Tibial artery (tissue), 4 donors: ENCODE measurements at regions not wholly inside any gene's neighbourhood (a gene's known extent, or its start where the extent isn't known, plus 50 kb on each side); places are given as distances from the start of the nearest gene placed in this dataset.
"Not testable (repeated sequence)": the region's sequence is repeated elsewhere in the genome, so short reads cannot be mapped to it uniquely, and the experiment has no call there.

Experiments
- DNase-seq, 2 donors: peaks; one replicate each; pipeline ENCODE4 v3.0.0-alpha.2; 2019
- H3K27ac ChIP-seq, 2 donors: fragments of 200-600 bp; sonication (generic) in 1 of 2; 1 replicate in 1 of 2; 2 replicates in 1 of 2; pipeline ENCODE4 v1.5.1; 2018 to 2019; ENCODE audit warnings: mild to moderate bottlenecking in 1 of 2
- H3K27me3 ChIP-seq, 2 donors: fragments of 200-600 bp; sonication (generic) in 1 of 2; one replicate each; pipeline versions ENCODE4 v1.5.1 to v1.6.0; 2016 to 2019
- H3K36me3 ChIP-seq, 3 donors: fragments of 200-600 bp; sonication (generic) in 2 of 3; one replicate each; pipeline ENCODE4 v1.5.1; 2016 to 2019; ENCODE audit warnings: mild to moderate bottlenecking in 2 of 3
- H3K4me1 ChIP-seq, 4 donors: fragments of 200-600 bp; sonication (generic) in 2 of 4; 1 replicate in 3 of 4; 2 replicates in 1 of 4; pipeline ENCODE4 v1.5.1; 2016 to 2019
- H3K4me3 ChIP-seq, 2 donors: fragments of 200-600 bp; sonication (generic) in 1 of 2; 1 replicate in 1 of 2; 2 replicates in 1 of 2; pipeline ENCODE4 v1.5.1; 2018 to 2019; ENCODE audit warnings: mild to moderate bottlenecking in 2 of 2
- H3K9me3 ChIP-seq, 3 donors: fragments of 200-600 bp; sonication (generic) in 1 of 3; one replicate each; pipeline ENCODE4 v1.5.1; 2016 to 2019
- CTCF ChIP-seq, 2 experiments: fragments of 200-600 bp in 1 of 2; fragments of 450-650 bp in 1 of 2; IDR thresholded peaks; one replicate each; pipeline ENCODE4 v1.5.1; 2017 to 2019; ENCODE audit warnings: antibody characterized with exemption in 2 of 2, mild to moderate bottlenecking in 1 of 2, moderate library complexity in 1 of 2
- intact Hi-C: fragments of 100-400 bp; cut with DNase I; formaldehyde crosslinking; loops from one replicate; pipeline ENCODE4 v1.15.0; 2023; ENCODE audit warnings: low total_unique reads

GRCh38 chr10:21379143-21379542, 146.3 kb downstream of the SKIDA1 start:
- H3K4me1 ChIP-seq, result no peaks in the 10 kb centered on the region
- no peaks in the 10 kb centered on the region for H3K9me3 ChIP-seq
- no peaks in the 10 kb centered on the region for H3K36me3 ChIP-seq
- intact Hi-C loops, result no loop called here
- no peaks in the 10 kb centered on the region for H3K27me3 ChIP-seq
- no peak for DNase-seq
- H3K4me3 ChIP-seq, result no peak overlapping the region
- H3K27ac ChIP-seq, result no peak overlapping the region
- TF ChIP-seq CTCF (IDR thresholded peaks at IDR 0.05), result no peak

GRCh38 chr10:21375274-21375673, 150.2 kb downstream of the SKIDA1 start:
- H3K27me3 ChIP-seq, H3K4me1 ChIP-seq, DNase-seq, H3K36me3 ChIP-seq, H3K9me3 ChIP-seq, intact Hi-C loops, H3K4me3 ChIP-seq, H3K27ac ChIP-seq: not testable (repeated sequence)

GRCh38 chr10:21373881-21374280, 151.6 kb downstream of the SKIDA1 start:
- H3K36me3 ChIP-seq, H3K4me3 ChIP-seq, H3K27ac ChIP-seq, H3K27me3 ChIP-seq, intact Hi-C loops, DNase-seq, H3K4me1 ChIP-seq, H3K9me3 ChIP-seq: not testable (repeated sequence)

GRCh38 chr10:21372651-21373410, 152.7 kb downstream of the SKIDA1 start:
- no peak overlapping the region for H3K4me3 ChIP-seq
- TF ChIP-seq CTCF (IDR thresholded peaks at IDR 0.05), result no peak

GRCh38 chr10:21369697-21370096, 155.8 kb downstream of the SKIDA1 start:
- intact Hi-C loops, result no loop called here
- Histone ChIP-seq H3K4me1 (peaks cover 0 to 8% (median 3%) of the 10 kb centered on the region in 4 donors), H3K36me3 (no peaks in the 10 kb centered on the region), H3K27me3 (no peaks in the 10 kb centered on the region), H3K27ac (no peak overlapping the region), H3K9me3 (no peaks in the 10 kb centered on the region), H3K4me3 (no peak overlapping the region)
- no peak for TF ChIP-seq CTCF (IDR thresholded peaks at IDR 0.05)
- DNase-seq, result no peak

More at GRCh38 chr10:21372651-21373410, 152.7 kb downstream of the SKIDA1 start:
- H3K36me3 ChIP-seq, result no peaks in the 10 kb centered on the region
- peaks cover 0 to 8% (median 3%) of the 10 kb centered on the region in 4 donors for H3K4me1 ChIP-seq
- DNase-seq, result peak; percentile 60 to 68
- intact Hi-C loops, result no loop called here
- H3K27me3 ChIP-seq, result no peaks in the 10 kb centered on the region
- H3K9me3 ChIP-seq, result no peaks in the 10 kb centered on the region
- peak overlapping the region in 1 of 2 donors; percentile 6 for H3K27ac ChIP-seq

GRCh38 chr10:21368728-21369425, 156.6 kb downstream of the SKIDA1 start:
- Histone ChIP-seq H3K27ac (no peak overlapping the region), H3K4me1 (peaks cover 0 to 8% (median 5%) of the 10 kb centered on the region in 4 donors), H3K9me3 (no peaks in the 10 kb centered on the region), H3K4me3 (no peak overlapping the region), H3K36me3 (no peaks in the 10 kb centered on the region), H3K27me3 (no peaks in the 10 kb centered on the region)
- no peak for TF ChIP-seq CTCF (IDR thresholded peaks at IDR 0.05)
- no peak for DNase-seq
- intact Hi-C loops, result no loop called here
